Keratinocyte (primary cell): ENCODE measurements at regions not wholly inside any gene's neighbourhood (a gene's known extent, or its start where the extent isn't known, plus 50 kb on each side); places are given as distances from the start of the nearest gene placed in this dataset.

Source experiments
- DNase-seq: peaks from one replicate; pipeline ENCODE4 v3.0.0-alpha.2; 2011; ENCODE audit warnings: low read depth, missing footprints, low spot score
- FAIRE-seq: peaks from 2 replicates; lab custom pipeline; 2011; peaks lifted over from hg19 to GRCh38; lab: Jason Lieb, UNC
- H2AFZ ChIP-seq: 2 replicates; pipeline ENCODE4 v1.6.0; 2012; ENCODE audit warnings: low read length, control low read depth, inconsistent platforms; ENCODE audit not compliant: control insufficient read depth
- H3K27ac ChIP-seq: 2 replicates; pipeline ENCODE4 v1.5.1; 2011; ENCODE audit warnings: low read length; ENCODE audit not compliant: control insufficient read depth, insufficient read depth
- H3K27me3 ChIP-seq: 3 replicates; pipeline ENCODE4 v1.6.0; 2011; ENCODE audit warnings: low read length; ENCODE audit not compliant: control insufficient read depth, insufficient read depth; ENCODE audit errors: extremely low read depth
- H3K36me3 ChIP-seq, 2 experiments: 2 replicates in 1 of 2; 3 replicates in 1 of 2; pipeline ENCODE4 v1.5.1; 2011; ENCODE audit warnings: low read length in 2 of 2, mild to moderate bottlenecking in 1 of 2; ENCODE audit not compliant: control insufficient read depth in 2 of 2, insufficient read depth in 2 of 2; ENCODE audit errors: extremely low read depth in 1 of 2
- H3K4me1 ChIP-seq: 3 replicates; pipeline ENCODE4 v1.5.1; 2011; ENCODE audit warnings: low read length; ENCODE audit not compliant: control insufficient read depth, insufficient read depth; ENCODE audit errors: extremely low read depth
- H3K4me2 ChIP-seq: 3 replicates; pipeline ENCODE4 v1.6.0; 2011; ENCODE audit warnings: low read depth, low read length; ENCODE audit not compliant: control insufficient read depth, insufficient read depth; ENCODE audit errors: extremely low read depth
- H3K4me3 ChIP-seq, 3 experiments: fragments of 200-600 bp in 1 of 3; sonication (generic) in 1 of 3; 2 replicates in 2 of 3; 3 replicates in 1 of 3; pipeline ENCODE4 v1.5.1; 2011 to 2016; ENCODE audit warnings: low read length in 3 of 3, mild to moderate bottlenecking in 3 of 3, control low read depth in 2 of 3, inconsistent platforms in 1 of 3, low read depth in 1 of 3, mixed read lengths in 1 of 3, mixed run types in 1 of 3, moderate library complexity in 1 of 3; ENCODE audit not compliant: control insufficient read depth in 2 of 3, insufficient read depth in 2 of 3; ENCODE audit errors: extremely low read depth in 1 of 3
- H3K79me2 ChIP-seq: 2 replicates; pipeline ENCODE4 v1.6.0; 2012; ENCODE audit warnings: low read length; ENCODE audit not compliant: control insufficient read depth, insufficient read depth
- H3K9ac ChIP-seq: 3 replicates; pipeline ENCODE4 v1.6.0; 2011; ENCODE audit warnings: low read length; ENCODE audit not compliant: control insufficient read depth, insufficient read depth; ENCODE audit errors: extremely low read depth
- H3K9me1 ChIP-seq: 3 replicates; pipeline ENCODE4 v1.6.0; 2011; ENCODE audit warnings: low read length; ENCODE audit not compliant: control insufficient read depth, insufficient read depth; ENCODE audit errors: extremely low read depth
- H3K9me3 ChIP-seq: 2 replicates; pipeline ENCODE4 v1.5.1; 2012; ENCODE audit warnings: low read depth, low read length; ENCODE audit not compliant: control insufficient read depth
- H4K20me1 ChIP-seq: 3 replicates; pipeline ENCODE4 v1.6.0; 2011; ENCODE audit warnings: low read length; ENCODE audit not compliant: control insufficient read depth, insufficient read depth; ENCODE audit errors: extremely low read depth
- CTCF ChIP-seq, 3 experiments: IDR thresholded peaks in 1 of 3; conservative IDR thresholded peaks in 1 of 3; optimal IDR thresholded peaks in 1 of 3; 2 replicates in 2 of 3; 3 replicates in 1 of 3; pipeline versions ENCODE3 to v1.5.1; 2011; ENCODE audit warnings: low read length in 3 of 3, mild to moderate bottlenecking in 3 of 3, moderate library complexity in 2 of 3, control low read depth in 1 of 3, inconsistent platforms in 1 of 3; ENCODE audit not compliant: insufficient read depth in 2 of 3; ENCODE audit errors: extremely low read depth in 1 of 3
- EZH2 ChIP-seq: IDR thresholded peaks from one replicate; pipeline ENCODE4 v1.6.1; 2012; ENCODE audit warnings: inconsistent platforms, mild to moderate bottlenecking, low read length, moderate library complexity
- dilution Hi-C: fragments of 300-500 bp; cut with MboI; formaldehyde crosslinking; loops from one replicate; pipeline ENCODE4 v1.7.0; 2020; ENCODE audit warnings: low sequenced_read_pairs; ENCODE audit not compliant: extremely low pct_ligation_motif_present

GRCh38 chr18:37676276-37676675 is 110.7 kb upstream of the CELF4 start:
- TF ChIP-seq EZH2 (no peak), CTCF (optimal IDR thresholded peaks at IDR 0.05 in 1 of 3, IDR thresholded peaks at IDR 0.05 in 1 of 3, conservative IDR thresholded peaks at IDR 0.05 in 1 of 3; ENCODE audit: extremely low read depth in 1 of 3, insufficient read depth in 2 of 3, low read length in 3 of 3) (no peak)
- H3K9me1 ChIP-seq = no peaks in the 10 kb centered on the region
- dilution Hi-C loops = no loop called here
- no peak overlapping the region for H3K27ac ChIP-seq
- no peak overlapping the region for H3K4me2 ChIP-seq
- H3K4me1 ChIP-seq = no peaks in the 10 kb centered on the region
- no peaks in the 10 kb centered on the region for H3K9me3 ChIP-seq
- FAIRE-seq (no peak), DNase-seq (no peak)
- no peak overlapping the region for H2AFZ ChIP-seq
- H4K20me1 ChIP-seq = no peaks in the 10 kb centered on the region
- no peak overlapping the region for H3K9ac ChIP-seq
- H3K79me2 ChIP-seq = no peaks in the 10 kb centered on the region
- H3K4me3 ChIP-seq = no peak overlapping the region
- H3K36me3 ChIP-seq = no peaks in the 10 kb centered on the region
- H3K27me3 ChIP-seq = peaks cover 9% of the 10 kb centered on the region

- H2AFZ ChIP-seq = no peak overlapping the region
- no peaks in the 10 kb centered on the region for H4K20me1 ChIP-seq
- TF ChIP-seq EZH2 (no peak), CTCF (optimal IDR thresholded peaks at IDR 0.05 in 1 of 3, IDR thresholded peaks at IDR 0.05 in 1 of 3, conservative IDR thresholded peaks at IDR 0.05 in 1 of 3; ENCODE audit: extremely low read depth in 1 of 3, insufficient read depth in 2 of 3, low read length in 3 of 3) (no peak)
- H3K27me3 ChIP-seq = peaks cover 5% of the 10 kb centered on the region
- H3K9me3 ChIP-seq = no peaks in the 10 kb centered on the region
- DNase-seq = no peak
- H3K4me2 ChIP-seq = no peak overlapping the region
- no peaks in the 10 kb centered on the region for H3K9me1 ChIP-seq
- FAIRE-seq = no peak
- H3K4me3 ChIP-seq = no peak overlapping the region
- no peak overlapping the region for H3K27ac ChIP-seq
- H3K36me3 ChIP-seq = no peaks in the 10 kb centered on the region
- no peak overlapping the region for H3K9ac ChIP-seq
- H3K4me1 ChIP-seq = no peaks in the 10 kb centered on the region
- H3K79me2 ChIP-seq = no peaks in the 10 kb centered on the region
- dilution Hi-C loops = no loop called here
These were observed 110.1 kb upstream of the CELF4 start for GRCh38 chr18:37675699-37676098.
